NCI-H345 (cell line): ENCODE measurements at regions not wholly inside any gene's neighbourhood (a gene's known extent, or its start where the extent isn't known, plus 50 kb on each side); places are given as distances from the start of the nearest gene placed in this dataset.
"Not testable (repeated sequence)": the region's sequence is repeated elsewhere in the genome, so short reads cannot be mapped to it uniquely, and the experiment has no call there.

ENCODE experiments used
- DNase-seq: peaks from one replicate; lab custom pipeline; 2025; lab: John Stamatoyannopoulos, UW

DNA sequence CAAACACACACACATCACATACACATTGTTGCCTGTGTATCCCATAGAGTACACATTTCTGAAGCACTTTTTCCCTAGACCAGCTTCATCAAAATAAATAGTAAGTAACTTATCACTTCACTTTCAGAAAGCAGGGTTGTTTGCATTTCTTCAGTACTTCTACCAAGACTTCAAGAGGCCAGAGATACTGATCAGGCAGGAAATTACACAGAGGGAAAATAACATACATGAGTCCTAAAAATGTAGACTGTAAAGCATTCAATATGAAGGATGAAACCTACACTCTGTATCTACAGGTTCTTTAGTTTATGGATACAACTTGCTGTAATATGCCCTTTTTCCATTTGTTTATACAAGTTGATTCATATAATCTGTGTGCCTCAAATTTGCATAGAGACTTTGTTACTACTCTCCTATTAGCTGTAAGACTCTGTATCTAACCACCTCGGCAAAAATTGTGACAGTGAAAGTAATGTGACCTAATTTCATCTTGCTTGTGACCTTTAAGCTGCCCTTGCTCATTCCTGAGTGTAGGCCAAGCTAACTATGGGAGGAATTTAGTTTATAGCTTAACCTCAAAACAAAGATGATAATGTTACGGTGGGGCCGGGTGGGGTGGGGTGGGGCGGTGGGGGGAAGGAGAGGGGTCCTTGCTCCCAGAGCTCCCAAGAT, 228.9 kb upstream of the SPOPL start:
- DNase-seq = no peak

DNA sequence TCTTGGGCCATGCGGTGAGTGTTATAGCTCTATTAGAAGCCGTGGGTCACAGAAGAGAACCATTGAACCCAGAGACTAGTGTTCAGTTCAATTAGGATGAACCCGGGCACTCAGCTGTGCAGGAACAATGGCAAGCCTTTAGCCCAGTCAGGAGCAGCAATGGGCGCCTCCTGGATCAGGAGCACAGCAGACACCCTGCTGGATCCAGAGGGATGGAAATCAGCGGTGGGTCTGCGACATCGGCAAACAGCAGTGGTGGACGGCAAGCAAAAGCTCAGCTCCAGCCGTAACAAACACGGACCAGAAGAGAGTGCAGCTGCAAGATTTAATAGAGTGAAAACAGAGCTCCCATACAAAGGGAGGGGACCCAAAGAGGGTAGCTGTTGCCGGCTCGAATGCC, 228.3 kb upstream of the SPOPL start:
- not testable (repeated sequence) for DNase-seq

DNA sequence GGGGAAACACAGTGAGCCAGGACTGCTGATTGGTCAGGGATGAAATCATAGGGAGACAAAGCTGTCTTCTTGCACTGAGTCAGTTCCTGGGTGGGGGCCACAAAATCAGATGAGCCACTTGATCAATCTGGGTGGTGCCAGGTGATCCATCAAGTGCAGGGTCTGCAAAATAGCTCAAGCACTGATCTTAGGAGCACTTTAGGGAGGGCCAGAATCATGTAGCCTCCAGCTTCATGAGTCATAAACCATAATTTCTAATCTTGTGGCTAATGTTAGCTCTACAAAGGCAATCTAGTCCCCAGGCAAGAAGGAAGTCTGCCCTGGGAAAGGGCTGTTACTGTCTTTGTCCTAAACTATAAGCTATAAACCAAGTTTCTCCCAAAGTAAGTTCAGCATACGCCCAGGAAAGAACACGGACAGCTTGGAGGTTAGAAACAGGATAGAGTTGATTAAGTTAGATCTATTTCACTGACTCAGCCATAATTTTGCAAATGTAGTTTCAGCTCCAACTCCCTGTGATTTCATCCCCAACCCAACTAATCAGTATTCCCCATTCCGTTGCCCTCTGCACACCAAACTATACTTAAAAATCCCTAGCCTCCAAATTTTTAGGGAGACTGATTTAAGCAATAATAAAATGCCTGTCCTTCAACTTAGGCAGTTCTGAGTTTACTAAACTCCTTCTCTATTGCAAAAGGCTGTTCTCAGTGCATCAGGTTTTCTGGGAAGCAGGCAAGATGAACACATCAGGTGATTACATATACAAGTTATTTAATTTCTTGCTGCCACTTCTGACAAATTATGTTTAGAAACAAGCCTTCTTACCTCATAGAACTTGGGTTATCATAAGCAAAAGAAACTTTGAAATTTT, 226.9 kb upstream of the SPOPL start:
- DNase-seq = no peak

DNA sequence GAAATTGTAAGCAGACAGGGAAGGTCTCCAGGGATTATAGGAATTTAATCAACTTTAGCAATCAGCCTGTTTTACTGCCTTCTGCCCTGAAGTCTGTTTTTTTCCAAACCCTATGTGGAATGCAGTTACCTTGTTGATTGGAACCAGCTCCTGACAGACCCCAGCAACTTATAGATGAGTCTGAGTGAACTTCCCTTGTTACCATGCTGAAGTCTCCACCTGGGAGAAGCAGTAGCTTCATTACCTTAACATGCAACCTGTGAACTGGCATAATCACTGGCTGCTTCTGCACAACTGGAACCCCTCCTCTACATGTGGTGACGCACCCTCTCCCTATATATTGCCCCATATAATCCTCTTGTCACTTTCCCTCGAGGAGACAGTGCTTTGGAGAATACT, 226.3 kb upstream of the SPOPL start:
- DNase-seq = no peak

DNA sequence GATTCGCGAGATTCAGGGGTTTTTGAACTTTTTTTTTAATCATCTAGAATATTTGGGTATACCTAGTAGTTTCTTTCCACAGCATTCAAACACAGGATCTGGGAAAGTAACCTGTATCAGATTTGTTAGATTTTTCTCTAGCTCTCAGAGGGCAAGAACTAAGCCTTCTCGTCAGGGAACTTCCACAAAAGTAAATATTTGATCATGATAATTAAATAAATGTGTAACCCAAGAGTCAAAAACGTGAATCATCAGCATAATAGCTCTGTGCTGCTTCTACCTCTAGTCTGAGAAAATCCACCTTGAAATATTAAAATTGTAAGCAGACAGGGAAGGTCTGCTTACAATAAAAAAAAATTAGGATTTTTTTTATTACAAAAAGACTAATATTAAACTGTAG, 225.7 kb upstream of the SPOPL start:
- peak; percentile 31 for DNase-seq

DNA sequence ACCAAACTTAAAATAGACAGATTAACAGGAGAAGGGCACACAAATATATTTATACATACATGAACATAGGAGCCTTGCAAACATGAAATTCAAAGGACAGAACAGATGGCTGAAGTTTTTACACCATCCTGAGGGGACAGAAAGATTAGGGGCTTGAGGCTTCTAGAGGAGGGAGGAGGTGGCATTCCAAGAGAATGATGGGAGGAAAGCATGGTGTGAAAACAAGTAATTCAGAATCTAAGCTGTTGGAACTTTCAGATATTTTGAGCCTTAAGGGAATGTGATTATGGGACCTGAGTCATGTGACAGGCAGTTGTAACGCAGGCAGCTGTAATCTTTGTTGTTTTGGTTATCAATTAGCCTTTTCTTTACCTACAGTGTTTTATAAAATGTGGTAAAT, 225.2 kb upstream of the SPOPL start:
- no peak for DNase-seq

DNA sequence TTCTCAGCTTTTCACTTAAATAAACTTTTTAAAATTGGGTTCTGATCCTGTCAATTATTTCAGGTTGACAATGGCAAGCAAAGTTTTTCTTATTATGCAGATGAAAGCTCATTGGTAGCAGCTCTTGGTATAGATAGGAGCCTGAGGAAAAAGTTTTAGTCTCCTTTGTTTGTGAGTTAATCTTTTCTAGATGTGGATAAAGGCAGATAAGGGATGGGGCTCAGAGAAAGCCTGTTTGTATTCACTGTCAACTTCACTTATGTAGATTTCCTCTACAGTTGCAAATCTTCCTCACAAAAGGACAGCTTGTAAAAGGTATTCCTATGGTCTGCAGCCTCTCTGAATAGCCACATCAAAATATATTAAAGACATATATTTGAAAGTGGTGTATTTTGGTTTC, 224.5 kb upstream of the SPOPL start:
- DNase-seq = no peak

DNA sequence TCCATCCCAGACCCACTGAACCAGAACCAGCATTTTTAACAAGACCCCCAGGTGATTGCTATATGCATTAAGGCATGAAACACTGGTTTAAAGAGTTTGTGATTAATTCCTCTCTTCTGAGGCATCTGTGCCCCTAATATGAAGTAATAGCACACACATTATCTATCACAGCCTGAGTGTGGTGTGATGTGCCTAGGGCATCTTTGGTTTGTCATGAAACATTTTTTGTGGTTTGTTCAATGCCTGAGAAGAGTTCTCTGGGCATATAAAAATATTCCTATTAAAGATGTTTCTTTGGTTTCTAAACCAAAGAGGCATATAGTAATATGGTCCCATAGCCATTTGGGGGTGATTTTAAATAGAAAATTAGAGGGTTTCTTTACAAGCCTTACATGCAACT, 221.7 kb upstream of the SPOPL start:
- no peak for DNase-seq

DNA sequence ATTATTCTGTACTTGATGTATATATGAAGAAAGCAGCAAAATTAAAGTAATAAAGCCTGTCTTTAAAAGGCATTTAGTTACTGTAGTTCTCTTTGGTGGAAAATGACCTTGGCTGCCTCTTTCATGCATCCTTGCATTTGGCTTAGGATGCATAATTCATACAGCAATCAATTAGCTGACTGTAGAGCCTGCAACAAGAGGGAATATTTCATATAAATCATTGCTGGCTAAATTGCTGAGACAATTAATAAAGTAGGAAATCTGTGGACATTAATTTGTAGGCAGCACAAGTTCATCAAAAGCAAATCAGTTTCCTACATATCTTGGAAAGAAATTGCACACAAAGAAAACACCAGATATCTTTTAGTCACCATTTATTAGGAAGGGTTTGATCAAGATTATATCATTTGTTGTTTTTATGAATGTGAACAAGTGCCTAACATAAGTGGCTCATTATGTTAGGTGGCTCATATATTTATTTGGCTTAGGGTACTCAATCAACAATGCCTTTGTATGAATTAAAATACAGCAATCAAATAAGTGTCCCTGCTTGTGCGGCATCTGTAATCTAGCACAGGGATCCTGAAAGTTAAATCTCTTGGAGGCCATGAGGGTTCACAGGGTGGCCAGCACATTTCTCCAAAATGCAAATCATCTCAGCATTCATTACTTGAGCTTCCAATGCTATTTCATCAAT, 220.4 kb upstream of the SPOPL start:
- no peak for DNase-seq

DNA sequence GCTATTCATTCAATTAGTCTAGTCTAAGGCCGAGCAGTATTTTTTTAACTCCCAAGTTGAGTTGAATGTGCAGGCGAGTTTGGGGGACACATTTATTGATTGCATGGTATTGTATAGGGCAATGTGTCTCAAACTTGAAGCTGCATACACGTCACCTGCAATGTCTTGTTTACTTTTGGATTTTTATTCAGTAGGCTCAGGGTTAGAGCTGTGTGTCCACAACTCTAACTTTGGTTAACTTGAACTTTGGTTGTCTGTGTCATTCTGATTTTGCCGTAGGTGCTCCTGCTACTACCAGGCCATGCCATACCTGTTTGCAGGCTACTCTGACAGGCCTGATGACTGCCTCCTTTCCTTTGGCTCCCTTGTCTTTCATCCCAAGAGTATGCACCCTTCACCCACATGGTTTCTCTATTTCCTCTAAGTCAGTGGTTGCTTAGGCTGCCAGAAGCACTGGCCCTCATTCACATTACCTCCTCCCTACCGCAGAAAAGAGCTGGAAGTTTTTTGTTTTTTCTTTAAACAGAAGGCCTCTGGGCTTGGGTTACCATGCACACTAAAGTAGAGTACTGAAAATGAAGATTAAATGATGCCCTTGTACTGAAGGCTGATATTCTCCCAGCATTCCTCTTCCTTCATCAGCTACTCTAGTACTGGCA, 219.4 kb upstream of the SPOPL start:
- no peak for DNase-seq

DNA sequence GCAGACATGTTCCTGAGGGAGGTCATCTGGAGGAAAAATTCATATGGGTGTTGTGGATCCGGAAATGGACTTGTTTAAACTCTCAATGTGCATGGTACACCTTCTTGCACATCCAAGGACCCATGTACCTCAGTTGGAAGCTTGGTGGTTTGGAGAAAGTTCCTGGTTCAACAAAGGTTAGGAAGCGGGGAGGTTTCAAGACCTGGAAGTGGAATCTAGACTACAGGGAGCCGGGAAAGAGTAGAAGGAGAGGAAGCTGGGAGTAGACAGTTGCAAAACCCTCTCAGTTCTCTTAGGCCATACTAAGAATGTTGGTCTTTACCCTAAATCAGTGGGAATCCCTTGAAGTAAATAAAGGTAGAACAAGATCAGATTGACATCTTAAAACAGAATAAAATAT, 209.8 kb upstream of the SPOPL start:
- no peak for DNase-seq

DNA sequence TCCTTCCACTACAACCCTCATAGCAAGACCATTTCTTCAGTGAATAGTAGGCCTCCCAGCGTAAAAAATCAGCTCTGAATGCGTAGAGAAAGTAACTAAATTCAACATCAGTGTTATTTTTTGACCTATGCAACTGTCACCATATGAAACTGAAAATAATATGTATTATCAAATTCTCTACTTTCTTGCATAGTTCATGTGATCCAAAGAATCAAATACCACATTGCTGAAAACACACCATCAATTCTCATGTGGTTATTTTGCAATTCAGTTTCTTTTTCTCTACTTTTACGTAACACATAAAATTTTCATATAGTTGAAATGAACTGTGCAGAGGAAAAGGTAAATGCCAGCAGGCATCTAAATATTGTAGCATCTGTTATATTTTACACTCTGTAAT, 208.5 kb upstream of the SPOPL start:
- no peak for DNase-seq

DNA sequence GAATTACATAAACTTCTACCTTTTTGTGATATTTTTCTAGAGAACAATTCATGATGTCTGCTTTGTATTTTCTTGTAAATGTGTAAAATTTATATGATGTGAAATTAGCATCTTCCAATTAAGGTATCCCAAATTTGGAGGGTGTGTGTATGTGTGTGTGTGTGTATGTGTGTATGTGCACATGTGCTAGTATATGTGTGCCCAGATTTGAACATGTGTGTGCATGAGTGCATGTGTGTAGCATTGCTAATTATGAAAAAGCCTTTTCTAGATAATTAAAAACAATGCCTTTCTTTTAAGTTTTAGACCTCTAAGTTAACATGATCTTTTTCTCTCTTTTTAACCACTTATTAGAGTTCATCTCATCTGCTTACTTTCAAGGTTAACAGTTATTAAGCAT, 208.0 kb upstream of the SPOPL start:
- DNase-seq = no peak

DNA sequence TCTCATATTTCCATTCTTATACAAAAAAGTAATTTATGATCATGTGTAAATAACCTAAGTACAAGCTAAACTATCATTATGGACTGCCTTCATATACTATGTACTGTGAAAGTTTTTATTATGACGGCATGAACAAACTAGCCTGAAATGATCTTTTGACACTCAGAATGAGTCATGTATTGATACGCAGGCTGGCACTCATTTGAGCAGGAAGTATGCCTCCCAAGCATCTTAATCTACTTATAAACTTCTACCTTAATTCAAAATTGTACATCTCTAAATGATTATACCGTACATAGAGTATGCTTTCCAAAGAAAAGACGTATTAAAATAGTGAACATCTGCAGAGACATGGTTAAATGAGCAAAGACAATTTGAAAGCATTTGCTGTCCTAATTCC, 207.1 kb upstream of the SPOPL start:
- DNase-seq = no peak

DNA sequence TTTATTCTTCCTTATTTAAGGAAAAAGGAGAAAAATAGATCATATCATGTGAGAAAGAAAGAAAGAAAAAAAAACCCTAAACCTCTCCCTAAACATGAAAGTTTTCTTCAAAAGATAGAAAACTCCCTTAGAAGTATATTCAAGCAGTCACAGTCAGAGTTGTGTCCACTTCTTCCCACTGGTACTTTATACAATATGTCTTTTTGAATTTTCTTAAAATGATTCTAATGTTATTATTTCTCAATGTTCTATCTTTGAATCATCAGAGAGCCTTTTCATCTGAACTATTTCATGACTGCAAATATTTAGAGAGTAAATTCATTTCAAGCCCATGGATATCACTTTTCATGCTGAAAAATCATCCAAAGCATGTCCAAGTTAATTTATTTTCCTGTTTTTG, 205.2 kb upstream of the SPOPL start:
- no peak for DNase-seq

DNA sequence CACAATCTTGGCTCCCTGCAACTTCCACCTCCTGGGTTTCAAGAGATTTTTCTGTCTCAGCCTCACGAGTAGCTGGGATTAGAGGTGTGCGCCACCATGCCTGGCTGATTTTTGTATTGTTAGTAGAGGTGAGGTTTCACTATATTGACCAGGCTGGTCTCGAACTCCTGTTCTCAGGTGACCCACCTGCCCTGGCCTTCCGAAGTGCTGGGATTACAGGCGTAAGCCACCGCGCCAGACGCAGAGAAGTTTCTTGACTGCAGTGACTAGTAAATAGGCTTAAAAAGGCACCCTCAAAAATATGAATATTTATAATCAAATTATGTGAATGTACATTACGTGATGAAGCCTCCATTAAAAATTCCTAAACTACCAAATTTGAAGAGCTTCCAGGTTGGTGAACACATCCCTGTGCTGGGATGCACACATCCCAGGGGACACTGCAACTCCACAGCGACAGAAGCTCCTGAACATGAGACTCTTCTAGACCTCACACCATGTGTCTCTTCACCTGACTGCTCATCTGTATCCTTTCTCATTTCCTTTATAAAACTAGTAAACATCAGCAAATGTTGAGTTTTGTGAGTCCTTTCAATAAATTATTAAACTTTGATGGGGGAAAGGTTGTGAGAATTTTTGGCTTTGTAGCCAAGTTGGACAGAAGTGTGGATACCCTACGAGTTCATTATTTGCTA, 203.3 kb upstream of the SPOPL start:
- no peak for DNase-seq

DNA sequence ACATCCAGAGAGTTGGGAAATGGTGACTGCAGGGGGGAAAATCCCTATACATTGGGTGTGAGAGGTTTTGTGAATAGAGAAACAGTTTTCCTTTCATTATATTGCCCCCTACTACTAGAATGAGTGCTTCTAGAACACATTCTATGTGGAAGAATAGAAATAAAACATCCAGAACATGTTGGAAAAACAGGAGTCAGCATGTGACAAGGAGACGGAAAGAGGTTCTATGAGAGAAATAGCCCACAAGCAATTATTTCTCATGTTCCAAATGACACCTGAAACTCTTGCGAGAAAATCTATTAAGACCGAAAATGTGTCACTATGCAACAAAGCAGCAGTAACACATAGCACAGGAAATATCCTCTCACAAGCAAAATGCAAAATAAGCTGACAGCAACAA, 202.7 kb upstream of the SPOPL start:
- DNase-seq = no peak

DNA sequence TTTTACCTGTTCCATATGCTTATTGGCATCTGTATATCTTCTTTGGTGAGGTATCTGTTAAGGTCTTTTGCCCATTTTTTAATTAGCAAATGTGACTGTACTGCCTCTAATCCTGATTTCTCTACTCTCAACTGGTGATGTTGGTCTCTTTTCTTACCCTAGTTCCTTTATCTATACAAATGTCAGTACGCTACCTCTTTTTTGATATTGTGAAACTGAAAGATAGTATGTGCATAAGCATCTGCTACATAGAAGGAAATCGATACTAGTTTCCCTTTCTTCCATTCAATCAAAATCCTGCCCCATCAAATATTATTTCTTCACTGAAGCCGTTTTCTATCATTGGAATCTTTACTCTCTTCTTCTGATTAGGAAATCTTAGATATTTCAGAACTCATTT, 194.9 kb upstream of the SPOPL start:
- DNase-seq = no peak

DNA sequence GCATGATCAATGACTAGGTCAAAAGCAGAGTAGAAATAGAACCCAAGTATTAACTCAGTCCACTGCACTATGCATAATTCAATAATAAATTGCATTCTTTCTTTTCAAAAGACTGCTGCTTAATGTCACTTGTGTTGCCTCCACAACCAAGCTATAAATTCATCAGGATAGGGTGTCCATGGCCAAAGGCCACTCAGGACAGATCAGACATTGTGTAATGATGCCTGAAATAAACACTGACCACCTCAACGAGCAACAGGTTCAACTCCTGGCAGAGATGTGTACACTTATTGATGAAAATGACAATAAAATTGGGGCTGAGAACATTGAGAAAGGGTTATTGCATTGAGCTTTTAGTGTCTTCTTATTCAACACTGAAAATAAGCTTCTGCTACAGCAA, 194.5 kb upstream of the SPOPL start:
- no peak for DNase-seq

DNA sequence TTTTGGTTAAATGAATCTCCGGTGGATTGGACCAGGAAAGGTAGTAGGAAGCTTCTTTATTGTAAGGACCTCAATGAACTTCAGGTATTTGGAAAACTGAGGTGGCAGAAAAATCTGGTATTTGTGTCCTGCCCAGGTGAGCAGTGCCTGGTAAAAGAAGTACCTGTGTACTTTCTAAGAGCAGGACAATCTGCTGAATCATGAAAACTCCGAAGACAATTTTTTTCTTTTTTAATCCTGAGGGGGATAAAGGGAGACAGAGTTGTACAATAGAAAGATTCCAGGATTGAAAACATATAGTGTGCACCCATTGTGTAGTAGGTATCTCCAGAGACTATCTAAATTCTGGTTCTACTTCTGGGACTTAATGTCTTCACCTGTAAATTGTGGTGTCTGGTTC, 191.8 kb upstream of the SPOPL start:
- DNase-seq = no peak

DNA sequence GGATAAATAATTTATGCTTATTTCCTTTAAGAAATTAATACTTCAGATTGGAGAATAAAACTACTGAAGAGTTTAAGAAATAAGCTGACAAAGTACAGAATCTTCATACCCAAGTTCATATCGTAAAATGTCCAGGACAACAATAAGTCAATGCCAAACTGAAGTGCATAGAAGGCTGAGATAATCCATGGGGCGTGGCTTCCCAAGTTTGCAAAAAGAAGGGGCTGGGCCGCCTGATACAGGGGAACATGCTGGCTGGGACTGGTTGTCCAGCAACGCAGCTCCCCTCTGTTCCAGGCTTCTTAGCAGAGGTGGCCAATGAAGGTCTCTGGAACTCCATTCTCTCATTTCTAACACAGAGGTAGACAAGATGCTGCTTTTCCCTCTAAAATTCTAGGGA, 189.5 kb upstream of the SPOPL start:
- no peak for DNase-seq

DNA sequence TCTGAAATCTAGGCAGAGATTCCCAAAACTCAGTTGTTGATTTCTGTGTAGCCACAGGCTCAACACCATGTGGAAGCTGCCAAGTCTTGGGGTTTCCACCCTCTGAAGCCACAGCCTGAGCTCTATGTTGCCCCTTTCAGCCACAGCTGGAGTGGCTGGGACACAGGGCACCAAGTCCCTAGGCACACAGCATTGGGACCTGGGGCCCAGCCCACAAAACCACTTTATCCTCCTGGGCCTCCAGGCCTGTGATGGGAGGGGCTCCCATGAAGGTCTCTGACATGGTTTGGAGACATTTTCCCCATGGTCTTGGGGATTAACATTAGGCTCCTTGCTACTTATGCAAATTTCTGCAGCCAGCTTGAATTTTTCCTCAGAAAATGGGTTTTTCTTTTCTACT, 186.0 kb upstream of the SPOPL start:
- not testable (repeated sequence) for DNase-seq
